Activated CD4-positive, alpha-beta T cell treated with anti-CD3 and anti-CD28 coated beads, Interleukin-2, amount 50 U/mL, for 24 hours (primary cell): ENCODE measurements at regions not wholly inside any gene's neighbourhood (a gene's known extent, or its start where the extent isn't known, plus 50 kb on each side); places are given as distances from the start of the nearest gene placed in this dataset.
"Not testable (repeated sequence)": the region's sequence is repeated elsewhere in the genome, so short reads cannot be mapped to it uniquely, and the experiment has no call there.

Experiments
- DNase-seq, 2 donors: peaks; one replicate each; pipeline ENCODE4 v3.0.0-alpha.2; 2020; ENCODE audit warnings: low read depth in 1 of 2, low spot score in 1 of 2

GRCh38 chr20:54324041-54324440, 116.2 kb downstream of the PFDN4 start:
- no peak for DNase-seq

GRCh38 chr20:54324652-54325285, 116.9 kb downstream of the PFDN4 start:
- no peak for DNase-seq

GRCh38 chr20:54335299-54335698, 127.4 kb downstream of the PFDN4 start:
- no peak for DNase-seq

GRCh38 chr20:54337144-54337543, 129.3 kb downstream of the PFDN4 start:
- DNase-seq = no peak

GRCh38 chr20:54339093-54339492, 131.2 kb downstream of the PFDN4 start:
- DNase-seq = no peak

- no peak for DNase-seq
Observed at GRCh38 chr20:54340206-54340605, 132.3 kb downstream of the PFDN4 start.

GRCh38 chr20:54340667-54341081, 132.8 kb downstream of the PFDN4 start:
- DNase-seq = no peak

GRCh38 chr20:54342258-54342920, 133.0 kb upstream of the DOK5 start:
- DNase-seq = no peak

GRCh38 chr20:54343099-54343498, 132.3 kb upstream of the DOK5 start:
- DNase-seq = no peak

GRCh38 chr20:54343634-54344033, 131.8 kb upstream of the DOK5 start:
- DNase-seq = no peak

- no peak for DNase-seq
Observed at GRCh38 chr20:54344832-54345231, 130.6 kb upstream of the DOK5 start.

GRCh38 chr20:54345301-54345724, 130.1 kb upstream of the DOK5 start:
- no peak for DNase-seq

- no peak for DNase-seq
Observed at GRCh38 chr20:54345821-54346220, 129.6 kb upstream of the DOK5 start.

GRCh38 chr20:54346276-54346675, 129.1 kb upstream of the DOK5 start:
- DNase-seq = no peak

- DNase-seq = no peak
Observed at GRCh38 chr20:54347166-54347833, 128.1 kb upstream of the DOK5 start.

GRCh38 chr20:54350415-54350814, 125.0 kb upstream of the DOK5 start:
- DNase-seq = no peak

GRCh38 chr20:54351371-54352136, 123.8 kb upstream of the DOK5 start:
- DNase-seq = no peak

- not testable (repeated sequence) for DNase-seq
Observed at GRCh38 chr20:54352541-54352940, 122.9 kb upstream of the DOK5 start.

GRCh38 chr20:54353292-54353691, 122.1 kb upstream of the DOK5 start:
- DNase-seq = no peak

- no peak for DNase-seq
Observed at GRCh38 chr20:54355631-54356280, 119.6 kb upstream of the DOK5 start.

- DNase-seq = no peak
Observed at GRCh38 chr20:54356801-54357200, 118.6 kb upstream of the DOK5 start.
